Fibroblast of villous mesenchyme (primary cell): ENCODE measurements at regions not wholly inside any gene's neighbourhood (a gene's known extent, or its start where the extent isn't known, plus 50 kb on each side); places are given as distances from the start of the nearest gene placed in this dataset.

ENCODE experiments used
- DNase-seq: peaks from one replicate; pipeline ENCODE4 v3.0.0-alpha.2; 2010; ENCODE audit warnings: low read depth
- H3K4me3 ChIP-seq: 2 replicates; pipeline ENCODE4 v1.5.1; 2011; ENCODE audit warnings: low read depth, mild to moderate bottlenecking, low read length
- CTCF ChIP-seq: IDR thresholded peaks from 2 replicates; pipeline ENCODE4 v1.5.1; 2012; ENCODE audit warnings: low read depth, mild to moderate bottlenecking, low read length; ENCODE audit not compliant: insufficient read depth

DNA sequence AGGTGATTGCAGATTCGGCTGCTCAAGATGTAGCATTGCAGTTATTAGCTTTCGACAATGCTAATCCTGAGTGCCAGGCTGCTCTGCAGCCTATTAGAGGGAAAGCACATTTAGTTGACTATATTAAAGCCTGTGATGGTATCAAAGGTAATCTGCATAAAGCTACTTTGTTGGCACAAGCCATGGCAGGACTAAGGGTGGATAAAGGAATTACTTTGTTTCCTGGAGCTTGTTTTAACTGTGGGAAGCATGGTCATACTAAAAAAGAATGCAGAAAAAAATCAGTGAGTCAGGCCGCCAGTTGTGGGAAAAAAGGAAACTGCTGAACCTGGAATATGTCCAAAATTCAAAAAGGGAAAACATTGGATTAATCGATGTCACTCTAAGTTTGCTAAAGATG, 154.9 kb upstream of the TECRL start:
- no peak for DNase-seq
- no peak for TF ChIP-seq CTCF
- H3K4me3 ChIP-seq, result no peak overlapping the region

- no peak overlapping the region for H3K4me3 ChIP-seq
- no peak for TF ChIP-seq CTCF
- no peak for DNase-seq
Measured at GRCh38 chr4:64559571-64559970, 150.3 kb upstream of the TECRL start.

- H3K4me3 ChIP-seq, result no peak overlapping the region
- DNase-seq, result no peak
- TF ChIP-seq CTCF, result no peak
Measured at GRCh38 chr4:64551125-64551524, 141.9 kb upstream of the TECRL start.

GRCh38 chr4:64545593-64545992, 136.3 kb upstream of the TECRL start:
- DNase-seq, result no peak
- TF ChIP-seq CTCF, result no peak

DNA sequence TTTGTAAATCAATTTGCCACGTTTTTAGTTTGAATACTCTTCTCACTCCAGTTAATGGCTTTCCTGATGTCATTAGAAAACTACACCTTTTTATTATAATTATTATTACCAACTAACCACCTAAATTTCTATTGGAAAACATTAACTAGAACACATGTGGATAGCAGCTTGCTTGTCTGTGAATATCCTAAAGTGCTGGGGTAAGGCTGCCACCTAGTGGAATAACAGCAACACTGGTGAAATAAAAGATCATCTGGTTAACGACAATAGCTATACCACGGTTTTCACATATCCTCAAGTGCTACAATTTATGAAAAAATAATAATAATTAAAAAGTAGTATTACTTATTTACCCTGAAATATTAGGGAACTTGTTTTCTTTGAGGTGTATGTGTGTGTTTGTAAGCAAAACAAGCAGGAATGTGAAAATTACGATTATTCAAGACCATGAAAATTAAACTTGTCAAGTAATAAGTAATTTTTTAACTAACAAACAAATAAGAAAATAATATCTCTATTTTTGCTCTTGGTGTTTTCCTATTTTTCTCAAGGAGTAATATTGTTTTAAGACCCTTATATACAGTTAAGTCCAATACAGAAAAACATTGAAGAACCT, 130.1 kb upstream of the TECRL start:
- DNase-seq, result peak; percentile 54
- H3K4me3 ChIP-seq, result no peak overlapping the region
- peak; percentile 74 for TF ChIP-seq CTCF

More at GRCh38 chr4:64545593-64545992, 136.3 kb upstream of the TECRL start:
- no peak overlapping the region for H3K4me3 ChIP-seq

DNA sequence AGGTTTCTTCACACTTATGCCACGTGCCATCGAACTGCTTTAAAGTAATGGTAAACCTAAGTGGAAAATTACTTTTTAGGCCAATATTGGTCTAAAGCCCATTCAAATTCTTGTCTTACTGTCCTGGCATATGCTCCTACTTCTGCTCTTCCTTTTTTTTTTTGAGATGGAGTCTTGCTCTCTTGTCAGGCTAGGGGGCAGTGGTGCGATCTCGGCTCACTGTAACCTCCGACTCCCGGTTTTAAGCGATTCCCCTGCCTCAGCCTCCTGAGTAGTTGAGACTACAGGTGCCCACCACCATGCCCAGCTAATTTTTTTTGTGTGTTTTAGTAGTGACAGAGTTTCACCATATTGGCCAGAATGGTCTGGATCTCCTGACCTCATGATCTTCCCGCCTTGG, 129.0 kb upstream of the TECRL start:
- no peak overlapping the region for H3K4me3 ChIP-seq
- TF ChIP-seq CTCF, result no peak
- no peak for DNase-seq

GRCh38 chr4:64533637-64534036, 124.4 kb upstream of the TECRL start:
- no peak overlapping the region for H3K4me3 ChIP-seq
- TF ChIP-seq CTCF, result no peak
- DNase-seq, result no peak
